Hematopoietic multipotent progenitor cell treated with erythropoietin and hydrocortisone succinate and interleukin-3 and kit ligand, for 4 days (in vitro differentiated cells): ENCODE measurements at regions not wholly inside any gene's neighbourhood (a gene's known extent, or its start where the extent isn't known, plus 50 kb on each side); places are given as distances from the start of the nearest gene placed in this dataset.

Source experiments
- DNase-seq: peaks from one replicate; pipeline ENCODE4 v3.0.0-alpha.2; 2015

- DNase-seq = no peak
Measured at GRCh38 chr6:121835662-121836061, 400.2 kb downstream of the GJA1 start.

DNA sequence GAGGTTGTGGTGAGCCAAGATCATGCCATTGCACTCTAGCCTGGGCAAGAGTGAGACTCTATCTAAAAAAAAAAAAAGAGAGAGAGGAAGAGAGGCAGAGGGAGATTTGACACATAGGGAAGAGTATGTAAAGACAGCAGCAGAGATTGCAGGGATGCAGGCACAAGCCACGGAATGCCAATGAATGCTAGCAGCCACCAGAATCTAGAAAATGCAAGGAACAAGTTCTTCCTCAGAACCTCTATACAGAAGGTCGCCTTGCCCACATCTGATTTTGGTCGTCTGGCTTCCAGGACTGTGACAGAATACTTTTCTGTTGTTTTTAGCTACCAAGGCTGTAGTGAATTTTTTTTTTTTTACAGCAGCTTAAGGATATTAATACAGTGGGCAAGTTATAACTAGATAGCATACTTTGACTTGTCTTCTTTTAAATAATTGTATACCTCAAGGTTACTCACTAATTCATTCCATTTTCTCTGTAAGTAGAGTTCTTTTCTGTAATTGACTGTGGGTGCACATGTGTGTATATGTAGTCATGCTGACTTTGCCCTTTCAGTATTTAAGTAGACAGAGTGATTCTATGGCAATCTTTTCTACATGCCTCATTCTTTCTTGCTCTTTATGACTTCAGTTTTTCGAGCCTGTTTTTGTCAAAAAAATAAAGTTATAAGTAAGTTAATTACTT lies 402.2 kb downstream of the GJA1 start:
- no peak for DNase-seq

DNA sequence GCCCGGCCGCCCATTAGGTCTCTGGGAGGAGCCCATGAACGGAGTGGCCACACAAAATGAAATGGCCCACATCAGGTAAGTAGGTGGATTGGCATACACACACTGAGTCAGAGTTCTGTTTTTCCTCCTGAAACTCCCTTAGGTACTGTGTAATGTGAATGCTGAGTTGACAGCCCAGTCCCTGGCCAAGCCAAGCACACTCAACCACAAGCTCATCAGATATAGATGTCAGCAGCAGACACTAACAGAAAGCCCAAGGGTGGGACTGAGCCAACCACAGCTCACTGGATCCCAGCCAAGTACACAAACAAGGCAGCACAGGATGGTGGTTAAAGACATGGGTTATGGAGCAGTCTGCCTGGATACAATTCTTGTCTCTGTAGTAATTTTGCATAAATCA lies 403.4 kb downstream of the GJA1 start:
- peak; percentile 97 for DNase-seq

DNA sequence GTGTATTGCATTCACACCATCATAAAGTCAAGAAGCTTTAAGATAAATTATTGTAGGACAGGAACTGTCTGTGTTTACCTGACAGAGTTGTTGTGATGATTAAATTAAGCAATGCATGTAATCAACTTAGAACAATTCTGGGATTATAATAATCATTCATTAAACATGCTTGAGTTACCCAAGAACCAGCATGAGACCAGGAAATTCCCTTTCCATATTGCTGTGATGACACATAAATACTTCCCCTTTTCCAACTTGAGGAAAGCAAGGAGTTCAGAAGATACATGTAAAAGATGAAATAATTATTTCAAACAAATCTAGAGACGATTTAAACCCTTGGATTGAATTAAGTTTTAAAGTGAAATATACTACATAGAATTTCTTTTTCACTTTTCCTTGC lies 404.4 kb downstream of the GJA1 start:
- DNase-seq = no peak

- no peak for DNase-seq
Measured at GRCh38 chr6:121844898-121845297, 409.5 kb downstream of the GJA1 start.

DNA sequence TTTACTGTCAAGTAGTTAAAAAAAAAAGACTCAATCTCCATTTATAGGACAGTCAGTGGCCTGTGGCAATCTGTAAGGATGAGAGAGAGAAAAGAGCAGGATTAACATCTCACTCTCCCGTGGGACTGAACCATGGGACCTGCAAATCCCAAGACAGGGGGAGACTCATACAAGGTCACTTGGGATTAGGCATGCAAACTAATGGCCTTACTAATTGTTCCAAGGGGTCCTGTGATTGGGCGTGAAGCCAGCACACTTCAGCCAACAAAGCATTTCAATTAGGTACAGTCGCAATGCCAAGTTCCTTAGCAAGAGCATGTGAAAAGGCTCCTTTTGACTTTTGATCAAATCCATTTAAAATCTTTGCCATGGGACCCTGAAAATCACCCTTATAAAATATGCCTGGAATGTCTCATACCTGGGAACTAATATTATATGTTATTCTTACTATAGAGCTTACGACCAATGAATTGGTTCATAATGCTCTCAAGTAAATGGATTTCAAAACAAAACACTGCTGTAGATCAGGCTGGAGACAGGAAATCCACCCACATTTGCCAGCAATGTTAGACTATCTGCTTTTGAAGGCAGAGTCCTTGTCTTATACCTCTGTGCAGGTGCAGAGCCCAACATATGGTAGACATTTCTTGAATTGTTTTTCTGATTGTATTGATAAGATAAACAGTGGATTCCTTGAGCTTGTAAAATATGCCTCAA lies 412.5 kb downstream of the GJA1 start:
- DNase-seq = no peak

DNA sequence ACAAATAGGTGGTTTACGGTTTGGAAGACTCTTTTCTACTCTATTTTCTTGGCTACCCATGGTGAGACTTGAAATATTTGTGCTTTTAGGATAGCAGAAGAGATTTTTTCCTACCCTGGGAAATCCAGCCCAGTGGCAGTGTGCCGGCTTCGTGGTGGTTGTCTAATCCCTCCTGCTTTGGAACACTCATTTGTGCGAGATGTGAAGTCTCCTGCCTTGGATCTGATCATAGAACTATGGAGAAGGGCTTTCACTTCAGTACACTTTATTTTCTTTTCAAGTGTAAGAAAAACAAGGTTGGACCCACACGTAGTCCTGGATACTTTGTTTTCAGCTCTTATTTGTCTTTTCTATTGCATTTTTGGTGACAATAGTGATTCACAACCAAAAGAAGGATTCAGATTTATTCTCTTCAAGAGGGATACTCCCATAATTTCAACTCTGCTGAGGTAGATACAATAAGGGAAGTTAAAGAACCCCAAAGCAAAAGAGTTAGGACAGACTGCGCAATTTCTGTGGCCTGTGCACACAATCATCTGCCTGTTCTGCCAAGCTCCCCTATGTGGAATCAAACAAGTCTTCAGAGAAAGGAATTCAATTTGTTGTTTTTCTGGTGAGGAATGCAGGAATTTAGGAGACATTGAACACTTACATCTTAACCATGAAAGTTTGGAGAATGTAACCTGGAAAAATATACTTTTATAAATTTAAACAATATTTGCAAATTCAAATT lies 413.2 kb downstream of the GJA1 start:
- peak; percentile 18 for DNase-seq

DNA sequence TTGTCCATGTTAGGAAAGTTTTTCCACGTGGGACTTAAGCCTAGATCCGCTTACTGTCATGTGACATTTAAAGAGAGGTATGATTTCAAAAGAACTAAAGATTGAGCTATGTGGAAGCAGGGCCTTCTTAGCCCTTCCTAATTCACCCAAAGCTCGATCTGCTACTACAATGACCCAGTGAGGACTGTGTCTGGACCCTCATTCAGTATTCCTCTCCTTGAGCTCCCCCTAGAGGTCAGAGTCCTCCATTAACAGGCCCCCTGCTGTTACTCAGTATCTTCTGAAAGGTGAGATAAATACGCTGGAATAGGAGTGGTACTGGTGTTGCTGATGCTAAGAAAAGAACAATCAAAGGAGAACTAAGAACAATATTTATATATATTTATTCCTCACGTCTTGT lies 414.0 kb downstream of the GJA1 start:
- DNase-seq = peak; percentile 90

DNA sequence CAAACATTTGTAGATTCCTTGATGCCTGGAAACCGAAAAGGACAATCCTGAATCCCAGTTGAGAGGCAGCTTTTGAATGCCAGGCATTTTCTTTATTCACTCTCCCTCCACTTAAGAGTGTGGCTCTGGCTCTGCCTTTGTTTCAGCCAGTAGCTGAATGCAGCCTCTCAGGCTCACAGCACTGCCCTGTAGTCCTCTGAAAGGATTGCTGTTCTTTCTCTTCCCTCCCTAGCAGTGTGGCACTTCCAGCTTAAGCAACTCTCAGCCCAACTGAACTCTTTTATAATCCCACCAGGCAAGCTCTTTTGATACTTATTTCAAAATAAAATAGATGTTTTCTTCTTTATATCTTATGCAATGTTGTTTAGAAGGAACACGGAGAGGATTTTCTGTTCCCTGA lies 415.6 kb downstream of the GJA1 start:
- no peak for DNase-seq

GRCh38 chr6:121853686-121854085 lies 418.2 kb downstream of the GJA1 start:
- no peak for DNase-seq

DNA sequence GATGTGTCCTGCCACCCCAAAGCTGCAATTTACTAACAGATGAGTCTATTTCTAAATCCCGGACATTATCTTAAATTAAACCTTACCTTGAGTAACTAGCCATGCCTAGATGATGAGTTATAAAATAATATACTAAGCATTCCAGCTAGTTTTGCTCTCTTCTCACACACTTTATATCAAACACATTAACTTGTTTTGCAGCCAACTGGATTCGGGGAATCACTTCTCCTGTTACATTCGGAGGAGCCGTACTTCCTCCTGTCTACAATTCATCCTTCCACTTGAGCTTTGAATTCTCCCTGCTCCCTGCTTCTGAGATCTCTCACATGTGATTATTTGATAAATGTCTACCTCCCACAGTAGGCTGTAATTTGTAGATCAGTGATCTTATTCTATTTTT lies 420.1 kb downstream of the GJA1 start:
- DNase-seq = no peak

- no peak for DNase-seq
Measured at GRCh38 chr6:121856296-121856695, 420.9 kb downstream of the GJA1 start.

DNA sequence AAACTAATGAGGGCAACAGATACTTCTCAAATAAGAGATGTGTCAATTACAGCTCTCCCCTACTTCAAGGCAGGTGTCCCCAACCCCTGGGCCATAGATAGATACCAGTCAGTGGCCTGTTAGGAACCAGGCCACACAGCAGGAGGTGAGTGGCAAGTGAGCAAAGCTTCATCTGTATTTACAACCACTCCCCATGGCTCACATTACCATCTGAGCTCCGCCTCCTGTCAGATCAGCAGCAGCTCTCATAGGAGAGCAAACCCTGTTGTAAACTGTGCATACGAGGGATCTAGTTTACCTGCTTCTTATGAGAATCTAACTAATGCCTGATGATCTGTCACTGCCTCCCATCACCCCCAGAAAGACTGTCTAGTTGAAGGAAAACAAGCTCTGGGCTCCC lies 422.1 kb downstream of the GJA1 start:
- no peak for DNase-seq

GRCh38 chr6:121858310-121858709 lies 422.9 kb downstream of the GJA1 start:
- DNase-seq = no peak

DNA sequence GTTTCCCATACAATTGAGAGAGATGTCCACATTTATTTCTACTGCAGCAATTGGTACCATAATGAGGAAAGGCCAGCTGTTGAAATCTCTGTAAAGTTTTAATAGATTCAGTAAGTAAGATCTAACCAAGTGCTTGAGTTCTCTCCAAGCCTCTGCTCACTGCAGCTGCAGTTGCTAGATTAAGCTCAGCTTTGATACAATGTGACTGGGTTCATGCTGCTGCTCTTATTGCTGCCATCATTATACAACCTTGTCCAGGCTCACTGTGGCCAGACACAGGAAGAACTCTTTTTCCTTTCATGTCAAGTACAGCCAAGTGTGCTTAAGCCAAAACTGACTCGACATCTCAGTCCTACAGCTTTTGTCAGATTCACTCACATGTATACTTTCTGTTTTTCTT lies 423.5 kb downstream of the GJA1 start:
- no peak for DNase-seq

- DNase-seq = no peak
Measured at GRCh38 chr6:121865811-121866210, 430.4 kb downstream of the GJA1 start.

- DNase-seq = no peak
Measured at GRCh38 chr6:121867095-121867494, 431.6 kb downstream of the GJA1 start.

GRCh38 chr6:121868206-121868605 lies 432.8 kb downstream of the GJA1 start:
- no peak for DNase-seq

- DNase-seq = no peak
Measured at GRCh38 chr6:121873595-121873994, 438.1 kb downstream of the GJA1 start.

- no peak for DNase-seq
Measured at GRCh38 chr6:121876721-121877120, 441.3 kb downstream of the GJA1 start.

DNA sequence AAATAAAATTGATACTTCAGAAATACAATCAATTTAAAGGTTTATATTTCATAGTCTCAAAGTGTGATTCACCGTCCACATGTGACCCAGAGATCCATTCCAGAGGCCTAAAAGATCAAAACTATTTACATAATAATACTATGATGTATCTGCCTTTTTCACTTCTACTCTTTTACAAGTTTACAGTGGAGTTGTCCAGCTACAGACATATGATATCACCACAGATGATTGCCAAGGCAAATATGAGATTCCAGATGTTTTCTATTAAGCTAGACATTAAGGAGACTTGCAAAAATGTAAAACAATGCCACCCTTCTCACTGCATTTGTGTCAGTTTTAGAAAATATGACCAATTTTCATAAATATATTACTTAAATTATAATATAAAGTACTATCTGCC lies 443.7 kb downstream of the GJA1 start:
- DNase-seq = no peak

DNA sequence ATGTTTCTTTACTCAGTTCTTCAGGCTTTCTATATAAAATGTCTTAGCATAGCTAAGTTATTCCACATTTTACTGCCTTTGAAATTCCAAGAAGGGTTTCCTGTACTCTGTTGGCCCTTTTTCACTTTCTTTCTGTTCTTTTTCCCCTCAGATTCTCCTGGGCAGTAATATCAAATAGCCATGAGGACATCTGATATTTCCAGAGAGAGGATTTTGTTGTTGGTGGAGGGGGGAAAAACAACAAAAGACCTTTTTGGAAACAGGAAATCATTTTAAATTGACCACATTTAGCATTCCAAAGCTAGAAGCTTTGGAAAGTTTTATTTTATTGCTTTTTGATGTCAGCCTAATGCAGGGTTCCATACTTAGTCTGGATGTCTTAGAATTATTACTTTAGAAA lies 445.4 kb downstream of the GJA1 start:
- DNase-seq = no peak

DNA sequence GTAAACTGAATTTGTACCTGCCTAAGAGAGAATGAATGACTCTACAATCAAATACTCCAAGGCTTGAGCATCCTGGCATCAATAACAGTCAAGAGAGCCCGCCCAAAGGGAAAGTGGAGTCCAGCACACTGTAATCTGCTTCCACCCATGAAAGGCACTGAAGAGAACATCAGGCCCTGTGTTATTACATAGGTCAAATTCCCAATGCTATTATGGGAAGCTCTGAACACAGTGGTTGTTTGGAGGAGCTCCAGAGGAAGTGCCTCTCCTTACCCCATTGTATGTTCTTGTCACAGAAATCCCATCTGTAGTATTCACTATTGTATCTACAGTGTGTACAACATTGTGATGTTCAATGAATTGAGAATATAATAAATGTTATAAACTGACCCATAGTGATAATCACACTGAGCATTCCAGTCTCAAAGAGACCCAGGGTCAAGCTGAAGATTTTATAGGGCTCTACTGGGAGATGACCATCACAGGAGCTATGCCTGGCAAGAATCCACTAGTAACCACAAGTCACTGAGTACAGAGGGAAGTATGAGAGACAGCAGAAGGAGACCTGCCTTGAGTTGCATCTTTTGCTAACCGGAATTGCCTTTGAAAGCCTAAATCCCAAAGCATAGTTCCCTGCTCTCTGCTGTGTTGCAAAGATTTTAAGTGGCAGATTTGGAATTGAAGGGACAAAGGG lies 446.7 kb downstream of the GJA1 start:
- DNase-seq = no peak

- DNase-seq = no peak
Measured at GRCh38 chr6:121884091-121884490, 448.6 kb downstream of the GJA1 start.
